Activated CD4-positive, alpha-beta T cell treated with anti-CD3 and anti-CD28 coated beads for 4 hours (primary cell): ENCODE measurements at regions not wholly inside any gene's neighbourhood (a gene's known extent, or its start where the extent isn't known, plus 50 kb on each side); places are given as distances from the start of the nearest gene placed in this dataset.

ENCODE experiments used
- DNase-seq, 2 donors: peaks; one replicate each; pipeline ENCODE4 v3.0.0-alpha.2; 2020

GRCh38 chr13:26456650-26457049 is 100.8 kb upstream of the WASF3 start:
- DNase-seq = no peak

DNA sequence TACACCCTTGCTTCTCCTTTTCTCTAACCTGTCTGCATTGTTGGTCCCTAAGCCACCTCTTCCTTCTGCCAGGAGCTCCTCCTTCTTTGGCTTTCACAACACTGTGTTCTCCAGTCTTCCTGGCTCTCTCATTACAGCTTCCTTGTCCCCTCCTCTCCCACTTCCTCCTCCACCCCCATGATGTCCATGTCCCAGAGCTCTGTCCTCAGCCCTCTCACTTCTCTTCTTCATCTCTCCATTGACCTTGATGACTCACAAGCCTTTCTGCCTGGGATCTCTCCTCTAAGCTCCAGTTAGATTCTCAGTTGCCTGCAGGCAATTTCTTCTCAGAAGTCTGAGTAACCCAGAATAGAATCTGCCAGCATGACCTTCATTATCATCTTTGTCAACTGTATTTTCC is 100.3 kb upstream of the WASF3 start:
- DNase-seq = no peak

GRCh38 chr13:26458196-26458749 is 99.2 kb upstream of the WASF3 start:
- DNase-seq = no peak

DNA sequence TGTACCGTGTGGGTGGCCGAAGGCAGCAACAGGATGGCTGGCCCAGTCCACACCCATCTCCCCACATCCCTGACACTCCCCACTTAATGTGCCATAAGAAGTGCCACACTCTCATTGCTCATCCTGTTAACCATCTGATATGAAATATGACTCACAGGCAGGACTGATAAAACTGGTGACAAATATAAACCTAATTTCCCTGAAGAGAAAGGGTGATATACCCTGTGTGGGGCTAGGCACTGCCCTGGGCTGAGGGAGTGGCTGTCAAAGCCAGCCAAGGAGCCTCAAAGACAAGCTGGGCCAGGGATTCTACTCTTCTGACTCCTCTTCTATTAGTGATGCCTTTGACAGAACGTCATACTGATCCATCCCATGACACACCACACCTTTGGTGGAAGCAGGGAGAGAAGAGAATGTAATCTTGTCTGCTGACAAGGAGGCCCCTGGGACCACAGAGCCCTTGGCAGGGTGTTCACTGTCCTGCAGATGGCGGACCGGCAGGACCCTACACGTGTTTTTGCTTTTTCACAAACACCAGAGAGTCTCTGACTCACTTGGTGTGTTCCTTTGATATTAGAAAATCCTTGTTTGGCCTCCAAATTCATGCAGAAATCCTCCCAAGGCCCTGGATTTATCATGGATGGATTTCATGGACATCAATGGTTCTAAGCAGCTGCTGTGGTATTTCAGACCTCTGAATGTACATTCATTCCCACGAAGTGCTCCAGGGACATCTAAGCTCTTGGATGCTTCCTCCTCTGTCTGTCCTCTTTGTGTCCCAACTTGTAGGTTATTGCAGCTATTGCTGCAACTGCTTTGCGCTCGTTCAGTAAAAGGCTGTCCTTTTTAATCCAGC is 98.0 kb upstream of the WASF3 start:
- DNase-seq = no peak

DNA sequence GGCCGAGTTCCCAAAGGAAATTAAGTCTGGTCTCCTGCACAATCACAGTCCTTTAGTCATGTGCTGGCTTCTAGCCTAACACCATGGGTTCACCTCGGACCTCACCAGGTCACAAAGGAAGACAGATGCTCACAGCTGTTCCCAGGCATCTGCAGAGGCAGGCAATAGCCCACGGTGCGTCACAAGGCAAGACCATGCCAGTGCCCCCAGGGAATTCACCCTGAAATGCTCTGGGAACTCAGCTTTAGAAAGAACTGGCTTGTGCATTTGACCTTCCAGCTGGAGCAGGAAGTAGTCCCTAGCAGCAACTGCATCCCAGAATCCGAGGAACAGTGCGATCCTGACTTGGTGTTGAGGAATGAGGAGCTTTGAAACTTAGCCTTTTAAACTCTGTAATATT is 96.8 kb upstream of the WASF3 start:
- DNase-seq = no peak

GRCh38 chr13:26463296-26463695 is 94.2 kb upstream of the WASF3 start:
- no peak for DNase-seq

DNA sequence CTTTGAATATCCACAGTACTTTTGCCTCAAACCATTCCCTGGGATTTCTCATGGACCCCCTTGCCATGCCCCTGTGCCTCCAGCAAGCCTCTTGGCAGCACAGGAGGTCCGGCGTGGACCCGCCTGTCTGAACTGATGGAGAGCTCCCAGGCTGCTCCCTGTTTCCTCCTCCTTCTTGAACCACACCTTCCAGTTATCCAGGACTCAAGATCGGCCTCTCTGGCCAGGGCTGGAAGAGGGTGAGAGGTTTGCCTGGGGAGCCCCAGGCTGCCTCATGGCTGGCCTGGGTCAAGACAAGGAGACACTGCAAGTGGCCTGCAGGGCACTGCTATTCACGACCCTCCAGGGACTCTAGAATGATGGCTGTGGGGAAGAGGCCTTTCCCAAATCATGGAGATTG is 93.6 kb upstream of the WASF3 start:
- no peak for DNase-seq

DNA sequence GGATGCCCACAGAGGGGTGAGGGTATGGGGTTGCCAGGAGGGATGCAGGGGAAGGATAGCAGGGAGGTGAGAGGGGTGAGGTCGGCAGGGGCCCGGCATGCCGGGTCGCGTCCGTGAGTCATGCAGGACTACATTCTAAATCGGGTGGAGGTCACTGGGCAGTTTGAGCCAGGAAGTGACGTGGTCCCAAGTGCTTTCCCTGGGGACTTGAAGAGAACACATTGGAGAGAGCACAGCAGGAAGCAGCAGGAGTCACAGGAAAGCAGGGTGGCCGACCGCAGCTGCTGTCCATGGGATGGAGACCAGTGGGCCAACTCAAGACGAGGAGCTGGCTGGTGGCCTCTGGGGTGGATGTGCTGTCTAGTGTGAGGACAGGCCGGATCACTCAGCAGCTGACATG is 92.0 kb upstream of the WASF3 start:
- DNase-seq = no peak

GRCh38 chr13:26465954-26466353 is 91.5 kb upstream of the WASF3 start:
- no peak for DNase-seq

DNA sequence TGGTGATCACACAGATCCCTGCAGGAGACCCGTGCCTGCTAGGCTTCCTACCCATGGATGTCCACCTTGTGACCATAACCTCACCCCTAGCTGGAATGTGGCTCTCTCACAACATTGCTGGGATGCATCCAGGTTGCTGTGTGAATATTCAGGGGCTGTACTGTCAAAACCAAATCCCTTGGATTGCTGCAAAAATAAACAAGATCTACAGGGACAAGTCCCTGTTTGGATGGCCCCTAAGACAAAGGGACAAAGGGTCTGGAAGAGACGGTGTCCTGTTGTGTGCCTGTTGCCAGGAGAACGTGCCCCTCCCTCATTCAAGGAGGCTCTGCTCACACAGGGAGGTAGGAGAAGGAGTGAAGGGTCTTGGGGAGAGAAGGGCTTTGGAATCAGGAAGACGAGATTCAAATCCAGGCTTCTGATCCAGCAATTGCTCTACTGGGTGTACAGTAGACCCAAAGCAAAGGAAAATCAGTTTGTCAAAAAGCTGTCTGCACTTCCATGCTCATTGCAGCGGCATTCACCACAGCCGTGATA is 89.2 kb upstream of the WASF3 start:
- no peak for DNase-seq

- no peak for DNase-seq
Measured at GRCh38 chr13:26469602-26470001, 87.9 kb upstream of the WASF3 start.

DNA sequence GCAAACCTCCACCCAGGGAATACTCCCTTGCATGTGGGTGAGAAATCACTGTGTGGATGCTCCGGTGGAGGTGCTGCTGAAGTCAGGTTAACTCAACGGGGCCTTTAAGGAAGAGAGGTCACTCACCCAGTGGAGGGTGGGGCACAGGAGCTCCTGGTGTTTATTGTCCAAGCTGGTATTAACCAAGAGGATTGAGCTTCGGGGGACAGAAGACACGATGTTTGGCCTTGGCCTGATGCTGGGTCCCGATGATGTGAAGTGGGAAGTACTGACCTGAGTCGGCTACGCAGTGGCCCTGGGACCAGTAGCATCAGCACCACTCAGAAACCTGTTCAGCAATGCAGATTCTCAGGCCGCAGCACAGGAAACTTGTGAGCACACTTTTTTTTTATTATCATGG is 85.7 kb upstream of the WASF3 start:
- no peak for DNase-seq

- no peak for DNase-seq
Measured at GRCh38 chr13:26473571-26474230, 83.8 kb upstream of the WASF3 start.

DNA sequence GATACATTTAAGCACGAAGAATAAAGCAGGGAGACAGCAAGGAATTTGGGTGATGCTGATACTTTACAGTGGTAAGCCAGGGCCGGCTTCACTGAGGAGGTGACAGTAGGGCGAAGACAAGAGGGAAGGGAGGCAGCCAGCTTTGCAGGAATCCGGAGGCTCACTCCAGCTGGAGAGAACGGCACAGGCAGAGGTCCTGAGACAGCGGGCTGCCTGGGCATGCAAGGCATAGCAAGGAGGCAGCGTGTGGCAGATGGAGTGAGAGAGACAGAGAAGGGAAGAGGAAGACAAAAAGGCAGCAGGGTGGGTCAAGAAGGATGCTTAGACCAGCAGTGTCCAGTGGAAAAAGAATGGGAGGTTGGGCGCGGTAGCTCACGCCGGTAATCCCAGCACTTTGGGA is 83.2 kb upstream of the WASF3 start:
- DNase-seq = no peak

GRCh38 chr13:26475176-26476110 is 82.0 kb upstream of the WASF3 start:
- DNase-seq = no peak

DNA sequence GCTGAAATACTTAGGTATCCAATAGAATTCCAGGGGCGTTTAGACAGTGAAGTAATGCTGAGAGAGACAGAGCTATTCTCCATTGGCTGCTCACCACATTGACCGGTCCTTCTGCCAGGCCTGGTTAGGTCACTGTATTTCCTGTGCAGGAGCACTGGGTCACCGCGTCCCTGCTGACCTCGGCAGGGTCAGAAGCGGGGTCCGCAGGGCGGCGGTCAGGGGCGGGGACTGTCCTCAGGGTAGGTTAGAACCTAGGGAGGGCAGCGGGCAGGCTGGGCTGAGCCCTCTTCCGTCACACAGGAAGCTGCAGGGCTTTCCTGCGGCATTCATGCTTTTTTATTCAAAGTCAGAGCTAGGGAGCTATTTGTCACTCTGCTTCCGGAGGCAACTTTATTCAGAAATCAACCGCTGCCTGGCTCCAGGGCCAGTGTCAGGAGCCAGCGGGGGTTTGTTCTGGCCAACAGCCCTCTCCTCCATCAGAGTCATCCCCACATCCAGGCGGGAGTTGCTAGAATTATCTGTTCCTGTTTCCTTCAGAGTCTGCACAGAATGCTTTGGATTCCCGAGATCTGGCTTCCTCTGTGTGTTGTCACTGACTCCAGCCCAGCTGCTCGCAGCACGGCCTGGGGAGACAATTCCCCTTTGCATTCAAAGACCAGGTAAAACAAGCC is 81.2 kb upstream of the WASF3 start:
- no peak for DNase-seq

- DNase-seq = no peak
Measured at GRCh38 chr13:26476782-26477142, 80.7 kb upstream of the WASF3 start.

GRCh38 chr13:26477681-26478080 is 79.8 kb upstream of the WASF3 start:
- DNase-seq = no peak

- DNase-seq = no peak
Measured at GRCh38 chr13:26480246-26480855, 77.1 kb upstream of the WASF3 start.

DNA sequence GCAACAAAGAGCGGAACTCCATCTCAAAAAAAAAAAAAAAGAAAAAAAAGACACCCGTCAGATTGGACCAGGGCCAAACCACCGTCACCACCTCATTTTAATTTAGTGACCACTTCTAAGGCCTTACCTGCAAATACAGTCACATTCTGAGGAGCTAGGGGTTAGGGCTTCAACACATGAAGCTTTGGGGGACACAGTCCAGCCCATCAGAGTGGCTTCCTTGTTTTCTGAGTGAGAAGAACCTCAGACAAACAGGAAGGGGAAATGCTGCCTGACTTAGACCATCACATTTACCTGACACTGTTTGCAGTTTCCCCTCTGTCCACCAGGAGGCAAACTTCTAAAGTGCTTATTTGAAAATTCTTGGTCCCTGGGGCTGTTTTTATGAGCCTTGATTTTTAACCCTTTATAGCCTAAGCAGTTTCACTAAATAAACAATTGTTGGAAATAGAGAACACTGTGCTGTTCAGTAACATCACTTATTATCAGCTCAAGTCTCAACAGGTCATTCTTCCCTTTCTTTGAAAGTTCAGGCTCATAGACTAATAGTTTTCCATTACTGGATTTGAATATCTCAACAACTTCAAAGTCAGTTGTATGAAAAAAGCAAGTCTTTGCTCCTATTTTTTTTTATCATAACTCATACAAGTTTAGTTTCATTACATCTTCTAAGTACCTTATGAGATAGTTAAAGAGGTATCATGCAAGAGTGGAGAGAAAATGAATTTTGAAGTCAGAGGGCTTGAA is 74.9 kb upstream of the WASF3 start:
- peak; percentile 35 to 57 for DNase-seq

GRCh38 chr13:26483546-26483945 is 73.9 kb upstream of the WASF3 start:
- no peak for DNase-seq
